ENCODE measurements at regions not wholly inside any gene's neighbourhood (a gene's known extent, or its start where the extent isn't known, plus 50 kb on each side); places are given as distances from the start of the nearest gene placed in this dataset.

GRCh38 chr6:98463038-98464000 lies 371.1 kb upstream of the POU3F2 start:
- DNase-seq (ENCODE audit: insufficient read length, low spot score) (no peak), FAIRE-seq (no peak)
- TF ChIP-seq TAF1 (IDR thresholded peaks at IDR 0.05; ENCODE audit: low read depth, low read length) (no peak), POU2F2 (IDR thresholded peaks at IDR 0.05; ENCODE audit: low read depth, low read length) (no peak), SPI1 (IDR thresholded peaks at IDR 0.05; ENCODE audit: low read depth, low read length) (no peak)

GRCh38 chr6:98467091-98467490 lies 367.3 kb upstream of the POU3F2 start:
- DNase-seq (ENCODE audit: insufficient read length, low spot score): no peak
- FAIRE-seq: no peak
- TF ChIP-seq POLR2AphosphoS5 (IDR thresholded peaks at IDR 0.05; ENCODE audit: low read depth, low read length): no peak
- TF ChIP-seq PAX5 (IDR thresholded peaks at IDR 0.05; ENCODE audit: insufficient read depth, low read length, severe bottlenecking): no peak
- no peak for TF ChIP-seq SPI1 (IDR thresholded peaks at IDR 0.05; ENCODE audit: low read depth, low read length)
- no peak for TF ChIP-seq POLR2A (IDR thresholded peaks at IDR 0.05; ENCODE audit: low read depth, low read length)
- TF ChIP-seq POU2F2 (IDR thresholded peaks at IDR 0.05; ENCODE audit: low read depth, low read length): no peak
- TF ChIP-seq TAF1 (IDR thresholded peaks at IDR 0.05; ENCODE audit: low read depth, low read length): no peak

GRCh38 chr6:98467902-98468301 lies 366.5 kb upstream of the POU3F2 start:
- DNase-seq (ENCODE audit: insufficient read length, low spot score) (no peak), FAIRE-seq (no peak)
- no peak for TF ChIP-seq POU2F2 (IDR thresholded peaks at IDR 0.05; ENCODE audit: low read depth, low read length)
- no peak for TF ChIP-seq TAF1 (IDR thresholded peaks at IDR 0.05; ENCODE audit: low read depth, low read length)
- no peak for TF ChIP-seq SPI1 (IDR thresholded peaks at IDR 0.05; ENCODE audit: low read depth, low read length)
- TF ChIP-seq POLR2AphosphoS5 (IDR thresholded peaks at IDR 0.05; ENCODE audit: low read depth, low read length): no peak
- TF ChIP-seq POLR2A (IDR thresholded peaks at IDR 0.05; ENCODE audit: low read depth, low read length): no peak
- no peak for TF ChIP-seq PAX5 (IDR thresholded peaks at IDR 0.05; ENCODE audit: insufficient read depth, low read length, severe bottlenecking)

GRCh38 chr6:98469141-98469540 lies 365.2 kb upstream of the POU3F2 start:
- DNase-seq (ENCODE audit: insufficient read length, low spot score): no peak
- FAIRE-seq: no peak
- no peak for TF ChIP-seq PAX5 (IDR thresholded peaks at IDR 0.05; ENCODE audit: insufficient read depth, low read length, severe bottlenecking)
- TF ChIP-seq SPI1 (IDR thresholded peaks at IDR 0.05; ENCODE audit: low read depth, low read length): no peak
- no peak for TF ChIP-seq POLR2A (IDR thresholded peaks at IDR 0.05; ENCODE audit: low read depth, low read length)
- no peak for TF ChIP-seq TAF1 (IDR thresholded peaks at IDR 0.05; ENCODE audit: low read depth, low read length)
- TF ChIP-seq POU2F2 (IDR thresholded peaks at IDR 0.05; ENCODE audit: low read depth, low read length): no peak
- no peak for TF ChIP-seq POLR2AphosphoS5 (IDR thresholded peaks at IDR 0.05; ENCODE audit: low read depth, low read length)

GRCh38 chr6:98470821-98471220 lies 363.6 kb upstream of the POU3F2 start:
- DNase-seq (ENCODE audit: insufficient read length, low spot score) (no peak), FAIRE-seq (no peak)
- TF ChIP-seq POLR2AphosphoS5 (IDR thresholded peaks at IDR 0.05; ENCODE audit: low read depth, low read length) (no peak), SPI1 (IDR thresholded peaks at IDR 0.05; ENCODE audit: low read depth, low read length) (no peak), TAF1 (IDR thresholded peaks at IDR 0.05; ENCODE audit: low read depth, low read length) (no peak), POLR2A (IDR thresholded peaks at IDR 0.05; ENCODE audit: low read depth, low read length) (no peak), PAX5 (IDR thresholded peaks at IDR 0.05; ENCODE audit: insufficient read depth, low read length, severe bottlenecking) (no peak)

DNA sequence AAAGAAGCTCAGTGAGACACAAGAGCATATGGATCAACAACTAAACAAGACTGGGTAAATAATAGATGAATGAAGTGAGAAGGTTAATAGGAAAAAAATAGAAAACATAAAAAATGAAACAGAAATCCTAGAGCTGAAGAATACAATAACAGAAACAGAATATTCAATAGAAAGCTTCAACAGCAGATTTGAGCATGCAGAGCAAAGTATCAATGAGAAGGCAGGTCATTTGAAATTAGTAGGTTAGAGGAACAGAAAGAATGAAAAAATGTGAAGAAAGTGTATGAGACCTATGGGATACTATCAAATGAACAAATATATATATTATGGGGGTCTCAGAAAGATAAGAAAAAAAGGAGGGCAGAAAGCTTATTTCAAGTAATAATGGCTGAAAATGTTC lies 362.9 kb upstream of the POU3F2 start:
- TF ChIP-seq POLR2A (IDR thresholded peaks at IDR 0.05; ENCODE audit: low read depth, low read length) (no peak), PAX5 (IDR thresholded peaks at IDR 0.05; ENCODE audit: insufficient read depth, low read length, severe bottlenecking) (no peak), POU2F2 (IDR thresholded peaks at IDR 0.05; ENCODE audit: low read depth, low read length) (no peak), SPI1 (IDR thresholded peaks at IDR 0.05; ENCODE audit: low read depth, low read length) (no peak), TAF1 (IDR thresholded peaks at IDR 0.05; ENCODE audit: low read depth, low read length) (no peak)
- FAIRE-seq (no peak), DNase-seq (ENCODE audit: insufficient read length, low spot score) (no peak)

GRCh38 chr6:98477231-98477630 lies 357.1 kb upstream of the POU3F2 start:
- TF ChIP-seq TAF1 (IDR thresholded peaks at IDR 0.05; ENCODE audit: low read depth, low read length) (no peak), POU2F2 (IDR thresholded peaks at IDR 0.05; ENCODE audit: low read depth, low read length) (no peak), POLR2AphosphoS5 (IDR thresholded peaks at IDR 0.05; ENCODE audit: low read depth, low read length) (no peak), PAX5 (IDR thresholded peaks at IDR 0.05; ENCODE audit: insufficient read depth, low read length, severe bottlenecking) (no peak), SPI1 (IDR thresholded peaks at IDR 0.05; ENCODE audit: low read depth, low read length) (no peak)
- FAIRE-seq (no peak), DNase-seq (ENCODE audit: insufficient read length, low spot score) (no peak)

- TF ChIP-seq SPI1 (IDR thresholded peaks at IDR 0.05; ENCODE audit: low read depth, low read length): no peak
- FAIRE-seq (no peak), DNase-seq (ENCODE audit: insufficient read length, low spot score) (no peak)
Measured at GRCh38 chr6:98484696-98485095, 349.7 kb upstream of the POU3F2 start.

DNA sequence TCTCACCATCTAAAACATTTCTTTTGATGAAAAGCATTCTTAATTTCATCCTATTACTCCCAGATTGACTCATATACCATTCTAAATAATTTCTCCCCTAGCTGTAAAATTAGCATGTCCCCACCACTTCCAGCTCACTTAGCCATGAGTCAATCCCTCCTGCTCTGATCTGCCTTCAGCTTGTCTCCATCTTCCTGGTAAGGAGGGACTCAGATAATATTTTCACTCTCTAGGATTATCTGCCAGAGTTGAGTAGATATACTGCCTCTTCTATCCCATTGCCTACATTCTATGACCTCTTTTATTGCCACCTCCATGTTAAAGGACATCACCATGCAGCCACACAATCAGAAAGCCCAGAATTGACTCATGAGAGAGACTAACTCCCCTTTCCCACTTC lies 348.8 kb upstream of the POU3F2 start:
- FAIRE-seq (no peak), DNase-seq (ENCODE audit: insufficient read length, low spot score) (no peak)

DNA sequence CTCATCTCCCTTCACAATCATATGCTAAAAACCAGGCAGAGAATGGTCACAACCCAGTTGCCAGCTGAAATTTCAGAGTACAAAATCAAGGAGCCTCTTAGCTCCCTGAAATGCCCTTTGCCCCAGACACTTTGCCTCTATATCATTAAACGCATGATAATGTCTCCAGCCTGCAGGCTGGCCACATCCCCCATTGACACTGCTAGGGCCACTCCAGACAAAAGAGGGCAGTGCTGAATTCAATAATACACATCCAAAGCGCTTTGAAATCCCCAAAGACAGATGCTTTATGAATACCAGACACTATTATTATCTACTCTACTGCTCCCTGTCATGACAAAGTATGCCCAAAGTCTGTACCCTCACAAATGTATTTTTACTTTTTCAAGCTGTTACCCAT lies 348.3 kb upstream of the POU3F2 start:
- TF ChIP-seq POLR2A (IDR thresholded peaks at IDR 0.05; ENCODE audit: low read depth, low read length) (no peak), POU2F2 (IDR thresholded peaks at IDR 0.05; ENCODE audit: low read depth, low read length) (no peak), POLR2AphosphoS5 (IDR thresholded peaks at IDR 0.05; ENCODE audit: low read depth, low read length) (no peak)
- DNase-seq (ENCODE audit: insufficient read length, low spot score): no peak
- FAIRE-seq: no peak

More for the DNA sequence above, 348.8 kb upstream of the POU3F2 start:
- TF ChIP-seq POLR2A (IDR thresholded peaks at IDR 0.05; ENCODE audit: low read depth, low read length) (no peak), POLR2AphosphoS5 (IDR thresholded peaks at IDR 0.05; ENCODE audit: low read depth, low read length) (no peak), POU2F2 (IDR thresholded peaks at IDR 0.05; ENCODE audit: low read depth, low read length) (no peak), TAF1 (IDR thresholded peaks at IDR 0.05; ENCODE audit: low read depth, low read length) (no peak), SPI1 (IDR thresholded peaks at IDR 0.05; ENCODE audit: low read depth, low read length) (no peak), PAX5 (IDR thresholded peaks at IDR 0.05; ENCODE audit: insufficient read depth, low read length, severe bottlenecking) (no peak)
